ENCODE measurements at regions not wholly inside any gene's neighbourhood (a gene's known extent, or its start where the extent isn't known, plus 50 kb on each side); places are given as distances from the start of the nearest gene placed in this dataset.
"Not testable (repeated sequence)": the region's sequence is repeated elsewhere in the genome, so short reads cannot be mapped to it uniquely, and the experiment has no call there.

GRCh38 chr20:56689318-56689717 is 60.2 kb downstream of the TFAP2C start:
- no peak for DNase-seq

- no peak for DNase-seq
Measured at GRCh38 chr20:56689852-56690485, 60.9 kb downstream of the TFAP2C start.

- no peak for DNase-seq
Measured at GRCh38 chr20:56690531-56691175, 61.5 kb downstream of the TFAP2C start.

DNA sequence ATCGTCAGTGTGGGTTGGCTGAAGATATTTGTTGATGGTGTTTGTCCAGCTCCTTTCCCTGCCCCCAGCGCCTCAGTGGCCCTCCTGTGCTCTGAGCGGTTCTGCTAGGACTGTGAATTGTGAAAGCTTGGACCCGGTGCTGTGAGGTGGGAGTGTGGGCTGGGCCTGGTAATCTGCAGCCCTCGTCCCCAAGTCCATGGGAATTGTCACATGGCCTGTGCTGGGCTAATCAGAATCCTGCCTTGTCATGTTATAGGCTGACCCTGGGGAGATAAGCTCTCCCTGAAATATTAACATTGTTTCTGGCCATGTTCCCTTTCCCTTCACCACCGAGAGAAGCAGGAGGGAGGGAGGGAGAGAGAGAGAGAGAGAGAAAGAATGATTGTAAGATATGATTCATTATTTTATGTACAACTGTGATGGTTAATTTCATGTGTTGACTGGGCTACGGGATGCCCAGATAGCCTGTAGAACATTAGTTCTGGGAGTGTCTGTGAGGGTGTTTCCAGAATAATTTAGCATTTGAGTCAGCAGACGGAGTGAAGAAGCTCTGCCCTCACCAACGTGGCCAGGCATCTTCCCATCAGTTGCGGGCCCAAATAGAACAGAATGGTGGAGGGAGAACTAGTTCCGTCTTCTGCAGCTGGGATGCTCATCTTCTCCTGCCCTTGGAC is 62.4 kb downstream of the TFAP2C start:
- no peak for DNase-seq

GRCh38 chr20:56693217-56693616 is 64.1 kb downstream of the TFAP2C start:
- no peak for DNase-seq

GRCh38 chr20:56697476-56697875 is 68.4 kb downstream of the TFAP2C start:
- DNase-seq: no peak

DNA sequence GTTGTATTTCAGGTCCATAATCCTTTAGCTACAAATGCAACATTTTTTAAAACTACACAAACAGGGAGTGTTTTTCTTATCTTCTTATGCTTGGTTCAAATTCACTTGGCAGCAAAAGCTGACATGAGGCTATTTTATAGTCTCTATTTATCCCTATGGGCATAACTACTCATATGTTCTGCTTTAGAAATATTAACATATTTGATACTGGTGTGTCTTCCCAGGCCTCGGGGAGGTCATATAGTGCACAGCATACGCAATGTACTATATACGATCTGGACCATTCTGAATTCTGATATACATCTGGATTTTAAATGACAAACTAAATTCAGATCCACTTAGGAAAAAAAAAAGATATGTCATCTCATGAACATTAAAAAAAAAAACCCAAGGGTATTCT is 69.2 kb downstream of the TFAP2C start:
- no peak for DNase-seq

GRCh38 chr20:56698749-56699148 is 69.6 kb downstream of the TFAP2C start:
- no peak for DNase-seq

DNA sequence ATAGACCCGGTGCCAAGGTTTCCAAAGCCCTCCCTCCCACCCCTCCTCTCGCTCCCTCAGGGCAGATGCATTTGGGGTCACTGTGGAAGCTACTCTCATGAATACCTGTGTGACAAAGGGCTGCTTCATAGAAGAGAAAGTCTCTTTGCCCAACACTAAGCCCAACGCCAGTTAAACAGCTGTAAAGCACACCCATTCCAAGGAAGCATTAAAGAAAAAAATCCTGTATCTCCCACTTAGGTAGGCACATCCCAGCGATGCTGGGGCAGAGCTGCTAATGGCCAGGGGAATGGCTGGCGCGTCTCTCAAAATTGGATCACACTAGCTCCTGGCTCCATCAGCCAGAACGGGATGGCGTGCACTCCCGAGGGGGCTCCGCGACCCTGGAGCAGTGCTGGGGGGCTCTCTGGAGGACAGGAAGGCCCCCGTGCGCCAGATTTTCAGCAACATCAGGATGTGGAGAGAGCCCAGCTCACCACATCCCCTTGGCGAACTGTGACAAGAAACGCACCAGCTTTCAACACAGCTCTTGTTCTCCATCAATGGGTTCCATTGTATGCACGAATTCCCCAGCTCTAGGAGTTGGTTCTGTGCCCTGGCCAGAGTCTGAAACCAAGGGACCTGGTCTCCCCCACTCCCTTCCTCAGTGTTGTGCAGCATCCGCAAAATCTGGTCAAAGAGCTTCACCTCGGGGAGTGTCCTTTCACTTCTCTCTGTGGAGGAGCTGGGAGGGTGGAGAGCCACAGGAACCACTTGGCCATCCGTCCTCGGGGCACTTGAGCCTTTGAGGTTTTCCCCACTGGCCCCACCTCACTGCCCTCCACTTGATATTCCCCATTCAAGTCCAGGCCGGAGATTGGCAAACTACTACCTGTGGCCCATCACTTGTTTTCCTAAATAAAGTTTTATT is 74.1 kb downstream of the TFAP2C start:
- no peak for DNase-seq

GRCh38 chr20:56706867-56707360 is 77.8 kb downstream of the TFAP2C start:
- DNase-seq: no peak

DNA sequence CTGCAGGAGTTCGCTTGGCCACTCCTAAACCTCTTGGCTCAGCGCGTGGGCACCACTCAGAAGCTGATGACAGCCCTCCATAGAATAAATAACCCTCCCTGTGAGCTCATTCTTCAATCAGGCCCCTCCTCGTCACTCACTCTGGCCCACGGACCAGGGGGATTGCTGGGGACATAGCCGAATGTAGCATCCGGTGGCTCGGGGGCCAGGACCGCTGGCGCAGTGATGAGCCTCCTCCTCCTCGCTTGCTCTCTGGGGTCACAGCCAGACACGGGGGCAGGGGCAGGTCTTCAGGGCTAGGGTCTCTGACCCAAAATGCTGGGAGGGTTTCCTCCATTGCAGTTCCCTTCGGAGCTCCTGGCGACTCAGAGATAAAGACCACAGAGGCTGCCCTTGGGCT is 79.9 kb downstream of the TFAP2C start:
- DNase-seq: no peak

DNA sequence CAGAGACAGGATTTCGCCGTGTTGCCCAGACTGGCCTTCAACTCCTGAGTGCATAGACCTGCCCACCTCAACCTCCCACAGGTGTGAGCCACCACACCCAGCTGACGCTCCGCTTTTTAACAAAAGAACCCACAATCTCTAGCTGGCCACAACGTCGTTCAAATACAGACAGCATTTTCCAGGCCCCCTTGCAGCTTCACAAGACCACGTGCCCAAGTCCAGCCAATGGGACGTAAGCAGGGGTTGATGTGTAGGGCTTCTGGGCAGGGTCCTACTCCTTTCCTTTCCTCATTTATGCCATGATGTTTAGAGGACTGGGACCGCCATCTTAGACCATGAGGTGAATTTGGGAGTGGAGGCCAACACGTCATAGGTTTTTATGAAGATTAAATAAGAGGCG is 81.0 kb downstream of the TFAP2C start:
- no peak for DNase-seq

DNA sequence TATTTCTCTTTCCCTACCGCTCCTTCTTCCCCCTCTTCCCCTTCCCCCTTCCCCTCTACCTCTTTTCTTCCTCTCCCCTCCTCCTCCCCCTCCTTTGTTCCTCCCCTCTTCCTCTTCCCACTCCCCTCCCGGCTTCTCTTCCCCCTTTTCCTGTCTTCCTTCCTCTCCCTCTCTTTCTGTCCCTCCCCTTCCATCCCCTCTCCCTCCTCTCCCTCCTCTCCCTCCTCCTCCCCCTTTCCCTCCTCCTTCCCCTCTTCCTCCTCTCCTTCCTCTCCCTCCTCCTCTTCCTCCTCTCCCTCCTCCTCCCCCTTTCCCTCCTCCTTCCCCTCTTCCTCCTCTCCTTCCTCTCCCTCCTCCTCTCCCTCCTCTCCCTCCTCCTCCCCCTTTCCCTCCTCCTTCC is 81.5 kb downstream of the TFAP2C start:
- not testable (repeated sequence) for DNase-seq

GRCh38 chr20:56711018-56711417 is 81.9 kb downstream of the TFAP2C start:
- no peak for DNase-seq

DNA sequence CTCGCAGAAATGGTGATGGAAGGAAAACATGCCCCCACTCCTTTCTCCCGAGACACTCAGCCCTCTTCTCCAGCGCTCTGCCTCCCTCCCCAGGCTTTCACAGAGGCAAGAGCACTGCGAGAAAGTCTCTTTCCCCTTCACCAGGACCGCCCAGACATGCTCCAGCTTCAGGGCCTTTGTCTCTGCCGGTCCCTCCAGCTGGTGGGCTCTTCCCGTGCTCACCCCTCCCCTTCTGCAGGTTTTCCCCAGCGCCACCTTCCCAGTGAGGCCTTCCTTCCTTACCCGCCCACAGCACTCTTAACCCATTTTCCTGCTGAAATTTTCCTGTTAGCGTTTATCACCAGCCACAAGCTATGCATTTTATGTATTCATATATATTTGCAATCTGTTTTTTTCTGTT is 86.2 kb downstream of the TFAP2C start:
- DNase-seq: no peak

DNA sequence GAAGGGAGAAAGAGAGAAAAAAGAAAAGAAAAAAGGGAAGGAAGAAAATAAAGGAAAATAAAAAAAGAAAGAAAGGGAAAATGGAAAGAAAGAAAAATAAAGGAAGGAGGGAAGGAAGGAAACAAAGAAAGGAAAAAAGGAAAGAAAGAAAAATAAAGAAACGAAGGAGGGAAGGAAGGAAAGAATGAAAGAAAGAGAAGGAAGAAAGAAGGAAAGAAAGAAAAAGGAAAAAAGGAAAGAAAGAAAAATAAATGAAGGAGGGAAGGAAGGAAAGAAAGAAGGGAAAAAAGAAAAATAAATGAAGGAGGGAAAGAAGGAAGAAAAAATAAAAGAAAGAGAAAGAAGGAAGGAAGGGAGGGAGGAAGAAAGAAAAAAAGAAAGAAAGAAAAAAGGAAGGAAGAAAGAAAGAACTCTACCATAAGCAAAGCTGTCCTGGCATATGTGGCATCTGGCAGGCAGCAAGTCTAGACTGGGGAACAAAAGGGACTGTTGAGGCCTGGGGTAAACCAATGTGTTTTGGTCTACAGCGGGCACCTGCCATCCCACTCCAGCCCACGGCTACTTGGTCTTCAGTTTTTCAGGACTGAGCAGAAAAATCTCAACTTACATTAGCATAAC is 86.9 kb downstream of the TFAP2C start:
- DNase-seq: no peak

GRCh38 chr20:56716806-56717205 is 87.7 kb downstream of the TFAP2C start:
- no peak for DNase-seq

- no peak for DNase-seq
Measured at GRCh38 chr20:56718816-56719215, 89.7 kb downstream of the TFAP2C start.

GRCh38 chr20:56720620-56721213 is 91.6 kb downstream of the TFAP2C start:
- DNase-seq: no peak

- no peak for DNase-seq
Measured at GRCh38 chr20:56722042-56722441, 92.9 kb downstream of the TFAP2C start.

DNA sequence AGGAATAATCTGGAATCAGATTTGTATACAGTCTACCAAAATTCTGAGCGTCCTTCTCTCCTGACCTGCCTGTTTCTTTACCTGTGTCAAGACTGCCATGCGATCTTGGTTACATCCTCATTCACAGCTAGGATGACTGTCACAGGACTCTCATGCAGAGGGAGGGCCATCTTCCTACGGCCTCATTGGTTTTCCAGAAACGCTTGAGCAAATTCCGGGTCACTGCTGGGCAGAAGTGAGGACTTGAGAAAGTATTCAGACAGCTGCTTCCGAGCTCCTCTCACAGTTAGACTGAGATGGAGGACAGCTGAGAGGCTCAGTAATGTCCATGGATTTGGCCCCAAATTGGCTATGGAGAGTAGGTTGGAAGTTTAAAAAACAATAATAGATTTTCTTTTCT is 94.2 kb downstream of the TFAP2C start:
- no peak for DNase-seq

DNA sequence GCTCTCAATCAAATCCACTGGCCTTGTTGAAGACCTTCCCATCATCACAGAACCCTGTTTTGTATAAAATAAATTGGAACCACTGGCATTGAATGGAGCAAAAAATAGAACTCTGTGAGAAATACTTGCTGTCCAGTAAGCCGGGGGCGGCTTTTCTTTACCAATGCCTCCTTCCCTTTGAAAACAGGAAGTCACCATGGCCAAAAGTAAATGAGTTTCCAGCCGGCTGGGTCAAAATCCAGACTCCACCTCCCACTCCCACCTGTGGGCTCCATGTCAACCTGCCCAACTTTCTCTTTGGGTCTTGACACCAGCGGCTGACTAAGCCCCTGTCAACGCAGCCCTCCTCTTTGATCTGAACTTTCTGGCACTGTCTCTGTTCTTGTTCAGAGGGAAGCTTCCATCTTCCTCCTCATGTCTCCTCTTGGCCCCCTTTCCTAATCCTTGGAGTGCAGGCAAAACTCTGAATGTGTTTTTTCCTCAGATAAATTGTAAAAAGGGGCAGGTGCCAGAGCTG is 95.2 kb downstream of the TFAP2C start:
- no peak for DNase-seq

Measured in activated effector memory CD4-positive, alpha-beta T cell treated with anti-CD3 and anti-CD28 coated beads, Interleukin-2, amount 50 U/mL, for 16 hours (primary cell).